ENCODE measurements at regions not wholly inside any gene's neighbourhood (a gene's known extent, or its start where the extent isn't known, plus 50 kb on each side); places are given as distances from the start of the nearest gene placed in this dataset.

GRCh38 chr5:15377573-15378340 is 122.2 kb upstream of the FBXL7 start:
- Histone ChIP-seq H3K4me1 (ENCODE audit: control insufficient read depth in 1 of 2, insufficient read depth in 1 of 2, low read depth in 1 of 2, low read length in 1 of 2) (no peaks in the 10 kb centered on the region), H3K36me3 (no peaks in the 10 kb centered on the region), H3K4me3 (ENCODE audit: low read depth in 1 of 2, low read length in 1 of 2) (no peak overlapping the region), H3K27ac (no peak overlapping the region), H3K9me3 (no peaks in the 10 kb centered on the region), H3K27me3 (no peaks in the 10 kb centered on the region)
- no peak for TF ChIP-seq CTCF (IDR thresholded peaks at IDR 0.05)

GRCh38 chr5:15376803-15377202 is 123.2 kb upstream of the FBXL7 start:
- no peak overlapping the region for H3K4me3 ChIP-seq (ENCODE audit: low read depth in 1 of 2, low read length in 1 of 2)

GRCh38 chr5:15376088-15376487 is 123.9 kb upstream of the FBXL7 start:
- Histone ChIP-seq H3K9me3 (no peaks in the 10 kb centered on the region), H3K36me3 (no peaks in the 10 kb centered on the region), H3K4me3 (ENCODE audit: low read depth in 1 of 2, low read length in 1 of 2) (no peak overlapping the region), H3K27me3 (no peaks in the 10 kb centered on the region), H3K27ac (no peak overlapping the region), H3K4me1 (ENCODE audit: control insufficient read depth in 1 of 2, insufficient read depth in 1 of 2, low read depth in 1 of 2, low read length in 1 of 2) (no peaks in the 10 kb centered on the region)
- no peak for TF ChIP-seq CTCF (IDR thresholded peaks at IDR 0.05)

More at GRCh38 chr5:15376803-15377202, 123.2 kb upstream of the FBXL7 start:
- no peak for TF ChIP-seq CTCF (IDR thresholded peaks at IDR 0.05)
- Histone ChIP-seq H3K27ac (no peak overlapping the region), H3K9me3 (no peaks in the 10 kb centered on the region), H3K4me1 (ENCODE audit: control insufficient read depth in 1 of 2, insufficient read depth in 1 of 2, low read depth in 1 of 2, low read length in 1 of 2) (no peaks in the 10 kb centered on the region), H3K36me3 (no peaks in the 10 kb centered on the region), H3K27me3 (no peaks in the 10 kb centered on the region)

DNA sequence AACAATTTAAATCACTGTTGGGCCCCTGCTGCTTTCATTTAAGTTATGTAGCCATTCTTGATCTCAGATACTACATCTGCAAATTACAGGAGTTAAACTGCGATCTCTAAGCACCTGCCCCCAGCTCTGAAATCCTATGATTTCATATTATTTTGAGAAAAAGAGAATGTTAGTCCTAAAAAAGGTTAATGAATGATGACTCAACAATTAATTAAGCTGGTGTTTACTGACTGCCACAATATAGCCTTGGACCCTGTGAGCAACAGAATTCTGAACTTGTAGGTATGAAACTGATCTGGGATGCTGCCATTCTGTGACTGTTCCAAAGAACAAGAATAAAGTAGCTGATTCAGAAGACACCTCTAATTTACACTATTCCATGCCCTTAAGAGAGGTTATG is 124.4 kb upstream of the FBXL7 start:
- no peaks in the 10 kb centered on the region for H3K36me3 ChIP-seq
- no peaks in the 10 kb centered on the region for H3K27me3 ChIP-seq
- H3K9me3 ChIP-seq = no peaks in the 10 kb centered on the region
- no peak overlapping the region for H3K27ac ChIP-seq
- TF ChIP-seq CTCF (IDR thresholded peaks at IDR 0.05) = no peak
- no peak overlapping the region for H3K4me3 ChIP-seq (ENCODE audit: low read depth in 1 of 2, low read length in 1 of 2)
- H3K4me1 ChIP-seq (ENCODE audit: control insufficient read depth in 1 of 2, insufficient read depth in 1 of 2, low read depth in 1 of 2, low read length in 1 of 2) = no peaks in the 10 kb centered on the region

DNA sequence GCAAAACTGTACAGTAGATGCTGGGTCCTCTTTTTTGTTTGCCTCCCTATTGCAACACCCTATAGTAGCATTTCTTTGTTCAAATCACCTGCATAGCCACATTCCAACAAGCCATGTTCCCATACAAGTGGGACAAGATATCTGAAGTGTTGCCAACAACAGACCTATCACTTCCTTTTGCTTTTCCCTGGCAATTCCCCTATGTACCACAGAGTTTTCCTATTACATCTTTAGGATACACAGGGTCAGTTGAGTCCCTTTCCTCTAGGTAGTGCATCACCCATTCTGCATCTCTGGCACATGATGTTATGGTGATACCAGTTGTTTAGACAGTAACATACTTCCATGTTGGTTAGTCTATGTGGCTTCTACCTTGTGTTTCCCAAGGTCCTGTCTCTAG is 125.1 kb upstream of the FBXL7 start:
- Histone ChIP-seq H3K27me3 (no peaks in the 10 kb centered on the region), H3K4me1 (ENCODE audit: control insufficient read depth in 1 of 2, insufficient read depth in 1 of 2, low read depth in 1 of 2, low read length in 1 of 2) (no peaks in the 10 kb centered on the region), H3K9me3 (no peaks in the 10 kb centered on the region), H3K4me3 (ENCODE audit: low read depth in 1 of 2, low read length in 1 of 2) (no peak overlapping the region), H3K36me3 (no peaks in the 10 kb centered on the region), H3K27ac (no peak overlapping the region)
- no peak for TF ChIP-seq CTCF (IDR thresholded peaks at IDR 0.05)

Measured in neutrophil (primary cell).